ENCODE measurements at regions not wholly inside any gene's neighbourhood (a gene's known extent, or its start where the extent isn't known, plus 50 kb on each side); places are given as distances from the start of the nearest gene placed in this dataset.

DNA sequence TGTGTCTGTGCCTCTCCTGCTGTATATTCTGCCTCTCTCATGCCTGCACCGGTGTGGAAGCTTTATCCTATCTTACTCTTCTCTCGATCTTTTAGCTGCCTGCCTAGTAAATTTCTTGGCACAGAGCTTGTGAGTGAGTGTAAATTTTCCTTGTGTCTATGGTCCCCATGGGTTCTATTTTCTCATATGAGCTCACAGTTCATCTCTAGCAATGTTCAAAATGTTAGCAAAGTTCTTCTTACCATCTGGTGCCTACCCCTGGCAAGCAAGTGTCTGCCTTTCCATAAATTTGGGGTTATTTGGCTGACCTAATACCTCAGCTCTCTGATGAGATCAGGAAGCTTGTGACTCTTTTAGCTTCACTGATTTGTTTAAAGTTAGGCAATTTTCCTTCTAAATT is 572.1 kb upstream of the BRINP3 start:
- H3K4me3 ChIP-seq (ENCODE audit: control insufficient read depth in 2 of 3, extremely low read depth in 1 of 3, insufficient read depth in 2 of 3, low read depth in 1 of 3, low read length in 3 of 3): no peak overlapping the region
- no peak overlapping the region for H3K27ac ChIP-seq (ENCODE audit: control insufficient read depth, insufficient read depth, low read length)
- H3K4me2 ChIP-seq (ENCODE audit: control insufficient read depth, extremely low read depth, insufficient read depth, low read depth, low read length): no peak overlapping the region
- TF ChIP-seq EZH2 (IDR thresholded peaks at IDR 0.05; ENCODE audit: low read length) (no peak), CTCF (optimal IDR thresholded peaks at IDR 0.05 in 1 of 3, IDR thresholded peaks at IDR 0.05 in 1 of 3, conservative IDR thresholded peaks at IDR 0.05 in 1 of 3; ENCODE audit: extremely low read depth in 1 of 3, insufficient read depth in 2 of 3, low read length in 3 of 3) (no peak)
- DNase-seq (ENCODE audit: low read depth, low spot score) (no peak), FAIRE-seq (no peak)
- dilution Hi-C loops (cut with MboI; ENCODE audit: extremely low pct_ligation_motif_present, low sequenced_read_pairs): no loop called here
- H3K9me3 ChIP-seq (ENCODE audit: control insufficient read depth, low read depth, low read length): no peaks in the 10 kb centered on the region
- H3K4me1 ChIP-seq (ENCODE audit: control insufficient read depth, extremely low read depth, insufficient read depth, low read length): no peaks in the 10 kb centered on the region
- no peak overlapping the region for H2AFZ ChIP-seq (ENCODE audit: control insufficient read depth, low read length)
- no peaks in the 10 kb centered on the region for H3K79me2 ChIP-seq (ENCODE audit: control insufficient read depth, insufficient read depth, low read length)
- no peaks in the 10 kb centered on the region for H3K36me3 ChIP-seq (ENCODE audit: control insufficient read depth in 2 of 2, extremely low read depth in 1 of 2, insufficient read depth in 2 of 2, low read length in 2 of 2)
- H3K9ac ChIP-seq (ENCODE audit: control insufficient read depth, extremely low read depth, insufficient read depth, low read length): no peak overlapping the region
- H4K20me1 ChIP-seq (ENCODE audit: control insufficient read depth, extremely low read depth, insufficient read depth, low read length): no peaks in the 10 kb centered on the region
- H3K9me1 ChIP-seq (ENCODE audit: control insufficient read depth, extremely low read depth, insufficient read depth, low read length): no peaks in the 10 kb centered on the region
- H3K27me3 ChIP-seq (ENCODE audit: control insufficient read depth, extremely low read depth, insufficient read depth, low read length): no peaks in the 10 kb centered on the region

- Histone ChIP-seq H3K9me3 (ENCODE audit: control insufficient read depth, low read depth, low read length) (no peaks in the 10 kb centered on the region), H3K9me1 (ENCODE audit: control insufficient read depth, extremely low read depth, insufficient read depth, low read length) (no peaks in the 10 kb centered on the region), H3K79me2 (ENCODE audit: control insufficient read depth, insufficient read depth, low read length) (no peaks in the 10 kb centered on the region), H4K20me1 (ENCODE audit: control insufficient read depth, extremely low read depth, insufficient read depth, low read length) (no peaks in the 10 kb centered on the region), H3K27ac (ENCODE audit: control insufficient read depth, insufficient read depth, low read length) (no peak overlapping the region), H3K4me2 (ENCODE audit: control insufficient read depth, extremely low read depth, insufficient read depth, low read depth, low read length) (no peak overlapping the region), H3K4me1 (ENCODE audit: control insufficient read depth, extremely low read depth, insufficient read depth, low read length) (no peaks in the 10 kb centered on the region), H3K9ac (ENCODE audit: control insufficient read depth, extremely low read depth, insufficient read depth, low read length) (no peak overlapping the region), H3K4me3 (ENCODE audit: control insufficient read depth in 2 of 3, extremely low read depth in 1 of 3, insufficient read depth in 2 of 3, low read depth in 1 of 3, low read length in 3 of 3) (no peak overlapping the region), H3K36me3 (ENCODE audit: control insufficient read depth in 2 of 2, extremely low read depth in 1 of 2, insufficient read depth in 2 of 2, low read length in 2 of 2) (no peaks in the 10 kb centered on the region), H2AFZ (ENCODE audit: control insufficient read depth, low read length) (no peak overlapping the region), H3K27me3 (ENCODE audit: control insufficient read depth, extremely low read depth, insufficient read depth, low read length) (no peaks in the 10 kb centered on the region)
- dilution Hi-C loops (cut with MboI; ENCODE audit: extremely low pct_ligation_motif_present, low sequenced_read_pairs): no loop called here
- FAIRE-seq (no peak), DNase-seq (ENCODE audit: low read depth, low spot score) (no peak)
- no peak for TF ChIP-seq EZH2 (IDR thresholded peaks at IDR 0.05; ENCODE audit: low read length)
Measured at GRCh38 chr1:191052888-191053287, 575.2 kb upstream of the BRINP3 start.

DNA sequence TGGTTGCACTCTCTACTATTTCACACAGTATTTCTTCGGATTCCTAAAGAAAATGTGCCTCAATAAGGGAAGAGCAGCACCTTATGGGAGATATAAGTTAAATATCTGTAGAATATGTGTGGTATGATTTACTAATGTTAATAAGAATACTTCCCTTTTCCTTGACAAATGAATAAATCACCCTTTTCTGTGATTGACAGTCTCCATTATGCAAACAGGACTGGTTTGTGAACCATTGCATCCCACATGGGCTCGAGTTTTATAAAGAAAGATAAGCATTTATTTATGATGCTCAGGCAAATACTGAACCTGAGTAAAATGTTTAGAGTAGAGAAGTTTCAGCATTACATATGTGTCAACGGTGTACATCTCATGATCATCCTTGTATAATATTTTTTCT is 587.7 kb upstream of the BRINP3 start:
- no peak overlapping the region for H3K9ac ChIP-seq (ENCODE audit: control insufficient read depth, extremely low read depth, insufficient read depth, low read length)
- TF ChIP-seq CTCF (optimal IDR thresholded peaks at IDR 0.05 in 1 of 3, IDR thresholded peaks at IDR 0.05 in 1 of 3, conservative IDR thresholded peaks at IDR 0.05 in 1 of 3; ENCODE audit: extremely low read depth in 1 of 3, insufficient read depth in 2 of 3, low read length in 3 of 3) (no peak), EZH2 (IDR thresholded peaks at IDR 0.05; ENCODE audit: low read length) (no peak)
- dilution Hi-C loops (cut with MboI; ENCODE audit: extremely low pct_ligation_motif_present, low sequenced_read_pairs): no loop called here
- DNase-seq (ENCODE audit: low read depth, low spot score) (no peak), FAIRE-seq (no peak)
- H3K79me2 ChIP-seq (ENCODE audit: control insufficient read depth, insufficient read depth, low read length): no peaks in the 10 kb centered on the region
- H3K27me3 ChIP-seq (ENCODE audit: control insufficient read depth, extremely low read depth, insufficient read depth, low read length): no peaks in the 10 kb centered on the region
- H3K9me1 ChIP-seq (ENCODE audit: control insufficient read depth, extremely low read depth, insufficient read depth, low read length): no peaks in the 10 kb centered on the region
- H3K36me3 ChIP-seq (ENCODE audit: control insufficient read depth in 2 of 2, extremely low read depth in 1 of 2, insufficient read depth in 2 of 2, low read length in 2 of 2): no peaks in the 10 kb centered on the region
- H2AFZ ChIP-seq (ENCODE audit: control insufficient read depth, low read length): no peak overlapping the region
- no peak overlapping the region for H3K4me3 ChIP-seq (ENCODE audit: control insufficient read depth in 2 of 3, extremely low read depth in 1 of 3, insufficient read depth in 2 of 3, low read depth in 1 of 3, low read length in 3 of 3)
- H3K4me1 ChIP-seq (ENCODE audit: control insufficient read depth, extremely low read depth, insufficient read depth, low read length): no peaks in the 10 kb centered on the region
- H3K4me2 ChIP-seq (ENCODE audit: control insufficient read depth, extremely low read depth, insufficient read depth, low read depth, low read length): no peak overlapping the region
- H3K27ac ChIP-seq (ENCODE audit: control insufficient read depth, insufficient read depth, low read length): no peak overlapping the region
- H4K20me1 ChIP-seq (ENCODE audit: control insufficient read depth, extremely low read depth, insufficient read depth, low read length): no peaks in the 10 kb centered on the region
- no peaks in the 10 kb centered on the region for H3K9me3 ChIP-seq (ENCODE audit: control insufficient read depth, low read depth, low read length)

All from keratinocyte (primary cell).